Epithelial cell of proximal tubule (primary cell): ENCODE measurements at regions not wholly inside any gene's neighbourhood (a gene's known extent, or its start where the extent isn't known, plus 50 kb on each side); places are given as distances from the start of the nearest gene placed in this dataset.

Experiments used
- DNase-seq: peaks from one replicate; pipeline ENCODE4 v3.0.0-alpha.2; 2011; ENCODE audit warnings: low read depth
- H3K4me3 ChIP-seq: 2 replicates; pipeline ENCODE4 v1.5.1; 2011; ENCODE audit warnings: low read depth, mild to moderate bottlenecking, low read length
- TF ChIP-seq, protein P1 (sequence below): conservative IDR thresholded peaks from 2 replicates; pipeline ENCODE4 v1.5.1; 2012; ENCODE audit warnings: low read depth, mild to moderate bottlenecking, low read length

DNA sequence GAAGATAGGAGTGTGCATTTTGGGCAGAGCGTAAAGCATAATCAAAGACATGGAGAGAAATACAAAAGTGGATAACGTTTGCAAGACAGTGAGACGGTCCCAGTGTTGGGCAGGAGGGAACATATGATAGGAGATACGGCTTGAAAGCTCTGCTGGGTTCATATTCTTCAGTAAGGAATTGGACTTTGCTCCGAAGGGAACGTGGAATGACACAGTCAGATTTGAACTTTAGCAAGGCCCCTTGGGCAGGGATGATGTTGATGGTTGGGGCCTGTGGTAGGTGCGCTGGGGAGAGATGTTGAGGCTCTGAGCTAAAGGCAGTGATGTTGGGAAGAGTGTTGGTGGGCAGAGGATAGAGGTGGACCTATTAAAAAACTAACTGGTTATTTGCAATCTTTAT, 143.5 kb upstream of the TBX3 start:
- TF ChIP-seq, protein P1, sequence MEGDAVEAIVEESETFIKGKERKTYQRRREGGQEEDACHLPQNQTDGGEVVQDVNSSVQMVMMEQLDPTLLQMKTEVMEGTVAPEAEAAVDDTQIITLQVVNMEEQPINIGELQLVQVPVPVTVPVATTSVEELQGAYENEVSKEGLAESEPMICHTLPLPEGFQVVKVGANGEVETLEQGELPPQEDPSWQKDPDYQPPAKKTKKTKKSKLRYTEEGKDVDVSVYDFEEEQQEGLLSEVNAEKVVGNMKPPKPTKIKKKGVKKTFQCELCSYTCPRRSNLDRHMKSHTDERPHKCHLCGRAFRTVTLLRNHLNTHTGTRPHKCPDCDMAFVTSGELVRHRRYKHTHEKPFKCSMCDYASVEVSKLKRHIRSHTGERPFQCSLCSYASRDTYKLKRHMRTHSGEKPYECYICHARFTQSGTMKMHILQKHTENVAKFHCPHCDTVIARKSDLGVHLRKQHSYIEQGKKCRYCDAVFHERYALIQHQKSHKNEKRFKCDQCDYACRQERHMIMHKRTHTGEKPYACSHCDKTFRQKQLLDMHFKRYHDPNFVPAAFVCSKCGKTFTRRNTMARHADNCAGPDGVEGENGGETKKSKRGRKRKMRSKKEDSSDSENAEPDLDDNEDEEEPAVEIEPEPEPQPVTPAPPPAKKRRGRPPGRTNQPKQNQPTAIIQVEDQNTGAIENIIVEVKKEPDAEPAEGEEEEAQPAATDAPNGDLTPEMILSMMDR = no peak
- H3K4me3 ChIP-seq = no peak overlapping the region
- no peak for DNase-seq

DNA sequence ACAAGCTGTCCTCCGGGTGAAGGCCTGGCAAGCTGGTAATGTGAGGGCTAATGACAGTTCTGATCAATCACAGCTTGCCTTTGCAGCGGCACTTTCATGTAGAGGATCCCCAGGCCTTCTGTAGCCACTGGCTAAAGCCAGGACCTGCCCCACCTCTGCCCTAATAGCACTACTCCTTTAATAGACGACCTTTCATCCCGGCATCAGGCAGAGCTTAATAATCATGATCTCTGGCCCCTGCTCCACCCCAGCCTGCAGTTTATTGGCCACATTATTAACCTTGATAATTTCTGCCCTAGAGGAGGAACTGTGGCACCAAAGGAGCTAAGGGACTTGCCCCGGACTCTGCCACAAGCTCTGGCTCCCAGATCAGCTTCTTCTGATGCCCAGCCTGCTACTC, 142.3 kb upstream of the TBX3 start:
- no peak overlapping the region for H3K4me3 ChIP-seq
- no peak for DNase-seq
- TF ChIP-seq, protein P1 = no peak

DNA sequence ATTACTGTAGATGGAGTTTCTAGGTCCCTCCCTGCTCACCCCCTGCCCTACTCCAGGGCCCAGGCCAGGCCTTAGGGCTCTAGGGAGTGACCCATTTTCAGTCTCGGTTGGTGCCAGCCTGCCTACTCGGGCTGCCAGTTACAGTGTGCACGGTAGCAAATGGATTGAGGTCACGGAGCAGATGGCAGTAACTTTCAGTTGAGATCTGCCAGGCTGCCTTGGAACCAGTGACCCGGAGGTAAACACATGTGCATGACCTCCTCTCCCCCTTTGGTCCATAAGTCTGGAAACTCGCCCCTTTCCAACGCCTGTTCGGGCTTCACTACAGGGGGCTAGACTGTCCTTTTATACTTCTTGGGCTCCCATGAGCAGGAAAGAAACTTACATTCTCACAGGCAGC, 139.7 kb upstream of the TBX3 start:
- no peak overlapping the region for H3K4me3 ChIP-seq
- DNase-seq = no peak
- TF ChIP-seq, protein P1 = no peak

DNA sequence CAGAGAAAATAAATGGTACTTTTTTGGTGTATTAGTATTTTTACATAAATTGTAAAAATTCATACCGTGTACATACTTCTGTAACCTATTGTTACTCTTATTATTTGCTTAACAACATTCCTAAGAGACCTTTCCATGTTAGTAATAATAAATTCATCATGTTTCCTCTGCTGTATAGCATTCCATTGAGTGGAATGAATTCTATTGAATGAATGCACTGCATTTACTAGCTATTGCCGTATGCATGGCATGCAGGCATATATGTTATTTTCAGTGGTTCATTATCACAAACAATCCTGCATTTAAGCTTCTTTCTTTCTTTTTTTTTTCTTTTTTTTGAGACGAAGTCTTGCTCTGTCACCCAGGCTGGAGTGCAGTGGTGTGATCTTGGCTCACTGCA, 137.6 kb upstream of the TBX3 start:
- H3K4me3 ChIP-seq = no peak overlapping the region
- DNase-seq = no peak
- TF ChIP-seq, protein P1 = no peak

DNA sequence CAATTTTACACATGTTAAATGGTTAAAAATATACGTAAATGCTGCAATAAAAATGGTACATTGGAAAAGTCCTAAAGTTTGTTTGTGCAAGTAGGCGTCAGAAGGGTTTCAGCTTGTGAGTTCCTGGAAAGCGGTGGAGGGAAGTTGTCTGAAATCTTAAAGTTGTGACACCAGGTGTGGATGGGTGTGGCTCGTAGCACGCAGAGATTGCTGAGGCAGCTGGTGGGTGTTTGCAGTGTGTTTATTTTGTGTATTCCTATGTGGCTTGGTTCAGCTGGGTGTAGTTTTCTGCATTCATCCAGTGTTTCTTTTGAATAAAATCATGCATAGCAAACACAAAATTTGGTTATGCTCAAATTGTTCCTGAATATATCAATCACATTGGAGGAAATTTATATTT, 136.8 kb upstream of the TBX3 start:
- no peak overlapping the region for H3K4me3 ChIP-seq
- TF ChIP-seq, protein P1 = no peak
- no peak for DNase-seq

DNA sequence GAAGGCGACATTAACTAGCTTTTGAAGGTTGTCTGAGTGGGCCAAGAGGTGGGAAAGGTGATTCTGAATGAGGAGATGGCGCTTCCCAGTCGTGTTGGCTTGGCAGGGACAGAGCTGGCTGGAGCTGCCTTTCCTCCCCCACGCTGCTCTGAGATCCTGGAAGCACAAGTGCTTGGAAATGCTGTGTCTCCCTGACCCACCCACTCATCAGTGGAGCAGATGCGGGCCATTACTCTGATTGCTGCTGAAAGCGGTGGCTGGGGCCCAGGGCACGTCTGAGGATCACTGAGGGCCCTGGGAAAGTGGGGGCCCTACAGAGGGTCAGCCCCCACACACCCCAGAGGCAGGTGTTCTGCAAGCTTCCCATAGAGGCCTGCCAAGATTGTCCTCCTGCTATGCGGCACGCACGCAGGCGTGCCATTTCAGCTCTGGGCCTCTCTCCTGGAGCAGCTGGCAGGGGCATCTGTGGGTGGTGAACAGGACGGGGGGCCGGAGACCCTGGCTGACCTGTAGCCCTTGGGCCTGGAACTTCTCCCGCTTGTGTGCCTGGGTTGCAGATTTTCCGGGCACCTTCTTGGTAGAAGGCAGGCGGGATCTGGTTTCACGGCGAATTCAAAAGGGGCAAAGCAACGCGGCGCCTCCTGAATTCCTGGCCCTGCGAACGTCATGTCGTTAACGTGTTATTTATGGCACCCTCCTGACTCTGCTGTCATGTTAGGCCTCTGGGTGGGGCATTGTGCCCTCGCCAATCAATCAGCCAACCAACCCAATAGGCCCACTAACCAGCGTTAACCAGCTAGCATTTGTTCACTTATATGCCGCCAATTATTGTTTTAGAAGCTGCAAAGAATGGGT, 133.8 kb upstream of the TBX3 start:
- TF ChIP-seq, protein P1 = no peak
- H3K4me3 ChIP-seq = no peak overlapping the region
- DNase-seq = no peak
